ENCODE measurements at regions not wholly inside any gene's neighbourhood (a gene's known extent, or its start where the extent isn't known, plus 50 kb on each side); places are given as distances from the start of the nearest gene placed in this dataset.
"Not testable (repeated sequence)": the region's sequence is repeated elsewhere in the genome, so short reads cannot be mapped to it uniquely, and the experiment has no call there.

GRCh38 chr3:75610773-75611172, 53.4 kb upstream of the FRG2C start:
- no peak for TF ChIP-seq POLR2A (IDR thresholded peaks at IDR 0.05)
- TF ChIP-seq, protein P1, sequence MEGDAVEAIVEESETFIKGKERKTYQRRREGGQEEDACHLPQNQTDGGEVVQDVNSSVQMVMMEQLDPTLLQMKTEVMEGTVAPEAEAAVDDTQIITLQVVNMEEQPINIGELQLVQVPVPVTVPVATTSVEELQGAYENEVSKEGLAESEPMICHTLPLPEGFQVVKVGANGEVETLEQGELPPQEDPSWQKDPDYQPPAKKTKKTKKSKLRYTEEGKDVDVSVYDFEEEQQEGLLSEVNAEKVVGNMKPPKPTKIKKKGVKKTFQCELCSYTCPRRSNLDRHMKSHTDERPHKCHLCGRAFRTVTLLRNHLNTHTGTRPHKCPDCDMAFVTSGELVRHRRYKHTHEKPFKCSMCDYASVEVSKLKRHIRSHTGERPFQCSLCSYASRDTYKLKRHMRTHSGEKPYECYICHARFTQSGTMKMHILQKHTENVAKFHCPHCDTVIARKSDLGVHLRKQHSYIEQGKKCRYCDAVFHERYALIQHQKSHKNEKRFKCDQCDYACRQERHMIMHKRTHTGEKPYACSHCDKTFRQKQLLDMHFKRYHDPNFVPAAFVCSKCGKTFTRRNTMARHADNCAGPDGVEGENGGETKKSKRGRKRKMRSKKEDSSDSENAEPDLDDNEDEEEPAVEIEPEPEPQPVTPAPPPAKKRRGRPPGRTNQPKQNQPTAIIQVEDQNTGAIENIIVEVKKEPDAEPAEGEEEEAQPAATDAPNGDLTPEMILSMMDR (IDR thresholded peaks at IDR 0.05) = no peak
- H3K4me3 ChIP-seq (ENCODE audit: low read depth, poor library complexity, severe bottlenecking) = no peak overlapping the region

DNA sequence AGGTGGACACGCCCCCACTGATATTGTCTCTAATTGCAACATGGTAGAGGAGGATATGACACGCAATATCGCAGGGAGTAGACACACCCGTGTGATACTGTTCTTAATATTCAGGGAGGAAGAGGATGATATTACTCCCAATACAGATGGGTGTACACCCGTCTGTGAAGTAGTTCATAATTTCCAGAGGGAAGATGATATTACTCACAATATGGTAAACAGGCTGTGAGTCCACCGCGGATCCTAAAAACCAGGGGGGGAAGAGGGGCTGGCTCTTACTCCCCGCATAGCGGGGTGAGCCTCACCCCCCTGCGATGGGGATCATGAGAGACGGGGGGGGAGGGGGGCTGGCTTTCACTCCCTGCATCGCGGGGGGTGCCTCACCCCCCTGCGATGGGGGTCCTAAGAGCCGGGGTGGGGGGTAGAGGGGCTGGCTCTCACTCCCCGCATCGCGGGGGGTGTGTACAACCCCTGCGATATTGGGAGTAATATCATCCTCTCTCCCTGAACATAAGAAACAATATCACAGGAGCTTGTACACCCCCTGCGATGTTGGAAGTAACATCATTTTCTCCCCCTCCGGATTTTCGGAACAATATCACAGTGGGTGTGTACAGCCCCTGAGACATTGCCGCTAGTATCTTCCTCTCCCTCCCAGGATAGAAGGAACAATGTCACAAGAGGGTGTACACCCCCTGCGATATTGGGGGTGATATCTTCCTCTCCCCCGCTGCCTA, 52.2 kb upstream of the FRG2C start:
- peak in 1 of 2 donors; percentile 18 for DNase-seq (ENCODE audit: low spot score in 2 of 2)
- WGBS, 2 donors = 60 to 61% methylated on average over 21 to 24 of the region's 25 CpGs
- H3K4me3 ChIP-seq (ENCODE audit: low read depth, poor library complexity, severe bottlenecking); intact Hi-C loops (cut with DNase I; ENCODE audit: low total_unique reads): not testable (repeated sequence)

More at GRCh38 chr3:75610773-75611172, 53.4 kb upstream of the FRG2C start:
- DNase-seq (ENCODE audit: low spot score in 2 of 2) = no peak
- WGBS, 2 donors = 79 to 82% methylated on average over 2 of the region's 2 CpGs
- intact Hi-C loops (cut with DNase I; ENCODE audit: low total_unique reads) = no loop called here

Small RNA genes lying in the stretch of these regions (microRNA-seq; reads per million reads assigned to microRNA genes)
- 0 reads per million in 2 donors for gene MIR4444-2 (ENCODE audit: borderline number of aligned reads in 1 of 2, borderline replicate concordance in 2 of 2)
